ENCODE measurements at regions not wholly inside any gene's neighbourhood (a gene's known extent, or its start where the extent isn't known, plus 50 kb on each side); places are given as distances from the start of the nearest gene placed in this dataset.
"Not testable (repeated sequence)": the region's sequence is repeated elsewhere in the genome, so short reads cannot be mapped to it uniquely, and the experiment has no call there.

GRCh38 chr21:9959220-9959964 is 562.0 kb upstream of the TPTE start:
- TF ChIP-seq CTCF (IDR thresholded peaks at IDR 0.05); HMGXB4 (CRISPR knock-in tag; IDR thresholded peaks at IDR 0.05; ENCODE audit: borderline replicate concordance); EP300 (IDR thresholded peaks at IDR 0.05); TP53 (CRISPR knock-in tag; IDR thresholded peaks at IDR 0.05); JUN (IDR thresholded peaks at IDR 0.05); RAD21 (conservative IDR thresholded peaks at IDR 0.05 in 1 of 2, IDR thresholded peaks at IDR 0.05 in 1 of 2); MYC (IDR thresholded peaks at IDR 0.05; ENCODE audit: borderline replicate concordance, low read length); REST (IDR thresholded peaks at IDR 0.05); JUNB (IDR thresholded peaks at IDR 0.05); MAX (IDR thresholded peaks at IDR 0.05); CEBPB (IDR thresholded peaks at IDR 0.05): not testable (repeated sequence)
